IMR-90 (cell line): ENCODE measurements at regions not wholly inside any gene's neighbourhood (a gene's known extent, or its start where the extent isn't known, plus 50 kb on each side); places are given as distances from the start of the nearest gene placed in this dataset.

Source experiments
- ATAC-seq: fragments of 200-7000 bp; cut with Tn5 transposase; 2 replicates; pipeline ENCODE4 v1.9.1; 2020; ENCODE audit warnings: low read depth, mild to moderate bottlenecking, moderate library complexity
- BruUV-seq: library from RNA; stranded (reverse); fragments of 400-500 nt; replicated peaks from 2 replicates; lab custom pipeline; 2021; lab: Mats Ljungman, UMichigan
- CTCF ChIA-PET: fragments of 300-600 bp; formaldehyde crosslinking; extraction: SDS; loops from one replicate; lab custom pipeline; 2021; ENCODE audit warnings: antibody characterized with exemption; lab: Yijun Ruan, JAX
- POLR2A ChIA-PET: fragments of 300-600 bp; sonication (Branson Sonifier 250); formaldehyde crosslinking; loops from one replicate; lab custom pipeline; 2022; ENCODE audit warnings: antibody characterized with exemption; ENCODE audit not compliant: unreplicated experiment; lab: Charles Lee
- DNase-seq: peaks from one replicate; pipeline ENCODE4 v3.0.0; 2013
- H2AFZ ChIP-seq: replicated peaks from 2 replicates; pipeline ENCODE3; 2013; ENCODE audit warnings: low read length, mild to moderate bottlenecking; ENCODE audit not compliant: poor library complexity
- H2AK5ac ChIP-seq: 2 replicates; pipeline ENCODE4 v1.6.1; 2013; ENCODE audit warnings: low read depth, low read length, inconsistent platforms
- H2AK9ac ChIP-seq: replicated peaks from 2 replicates; pipeline ENCODE3; 2013; ENCODE audit warnings: mild to moderate bottlenecking, low read depth, low read length, moderate library complexity; ENCODE audit not compliant: poor library complexity
- H2BK120ac ChIP-seq: 2 replicates; pipeline ENCODE4 v1.6.1; 2013; ENCODE audit warnings: low read depth, low read length, inconsistent platforms
- H2BK15ac ChIP-seq: 3 replicates; pipeline ENCODE4 v1.6.1; 2013; ENCODE audit warnings: low read depth, low read length, inconsistent platforms
- H2BK20ac ChIP-seq: 2 replicates; pipeline ENCODE4 v1.6.1; 2013; ENCODE audit warnings: low read depth, mild to moderate bottlenecking, inconsistent platforms, low read length, moderate library complexity
- H2BK5ac ChIP-seq: 2 replicates; pipeline ENCODE4 v1.6.1; 2013; ENCODE audit warnings: mild to moderate bottlenecking, low read depth, low read length, inconsistent platforms; ENCODE audit not compliant: poor library complexity, severe bottlenecking
- H3K14ac ChIP-seq: replicated peaks from 2 replicates; pipeline ENCODE4 v1.6.1; 2013; ENCODE audit warnings: low read depth, low read length, inconsistent platforms
- H3K18ac ChIP-seq: 2 replicates; pipeline ENCODE4 v1.6.1; 2013; ENCODE audit warnings: low read depth, low read length, control low read depth
- H3K23ac ChIP-seq: 2 replicates; pipeline ENCODE4 v1.6.1; 2013; ENCODE audit warnings: low read depth, low read length, inconsistent platforms
- H3K27ac ChIP-seq: 2 replicates; pipeline ENCODE4 v1.5.1; 2013; ENCODE audit warnings: mild to moderate bottlenecking, control low read depth, low read length; ENCODE audit not compliant: insufficient read depth
- H3K27me3 ChIP-seq: 2 replicates; pipeline ENCODE4 v1.6.1; 2013; ENCODE audit warnings: low read length; ENCODE audit not compliant: control insufficient read depth, insufficient read depth
- H3K36me3 ChIP-seq: 2 replicates; pipeline ENCODE4 v1.6.1; 2013; ENCODE audit warnings: low read length, mixed read lengths; ENCODE audit not compliant: control insufficient read depth, insufficient read depth
- H3K4ac ChIP-seq: 2 replicates; pipeline ENCODE4 v1.6.1; 2013; ENCODE audit warnings: low read depth, low read length, inconsistent platforms
- H3K4me1 ChIP-seq: 2 replicates; pipeline ENCODE4 v1.6.1; 2013; ENCODE audit warnings: low read length, mixed read lengths; ENCODE audit not compliant: control insufficient read depth, insufficient read depth
- H3K4me2 ChIP-seq: 2 replicates; pipeline ENCODE4 v1.6.1; 2013; ENCODE audit warnings: low read depth, mild to moderate bottlenecking, control low read depth, low read length, moderate library complexity
- H3K4me3 ChIP-seq: 2 replicates; pipeline ENCODE4 v1.5.1; 2013; ENCODE audit warnings: low read depth, mild to moderate bottlenecking, control low read depth, low read length, moderate library complexity; ENCODE audit not compliant: insufficient read depth
- H3K56ac ChIP-seq: 2 replicates; pipeline ENCODE4 v1.6.1; 2013; ENCODE audit warnings: low read length, inconsistent platforms; ENCODE audit not compliant: insufficient read depth; ENCODE audit errors: extremely low read depth
- H3K79me1 ChIP-seq, 2 experiments: 2 replicates each; pipeline ENCODE4 v1.6.1; 2013; ENCODE audit warnings: low read length in 2 of 2, inconsistent platforms in 1 of 2, low read depth in 1 of 2
- H3K9ac ChIP-seq: 2 replicates; pipeline ENCODE4 v1.6.1; 2013; ENCODE audit warnings: low read depth, low read length, control low read depth
- H3K9me1 ChIP-seq: 2 replicates; pipeline ENCODE4 v1.6.1; 2013; ENCODE audit warnings: low read length, inconsistent platforms; ENCODE audit not compliant: insufficient read depth
- H3K9me3 ChIP-seq: 2 replicates; pipeline ENCODE4 v1.6.1; 2013; ENCODE audit warnings: low read length; ENCODE audit not compliant: control insufficient read depth, insufficient read depth
- H4K20me1 ChIP-seq: 2 replicates; pipeline ENCODE4 v1.6.1; 2013; ENCODE audit warnings: low read length, inconsistent platforms; ENCODE audit not compliant: insufficient read depth
- H4K5ac ChIP-seq: 2 replicates; pipeline ENCODE4 v1.6.1; 2013; ENCODE audit warnings: mild to moderate bottlenecking, low read depth, low read length, control low read depth
- H4K8ac ChIP-seq, 2 experiments: 2 replicates each; pipeline ENCODE4 v1.6.1; 2013; ENCODE audit warnings: low read depth in 2 of 2, low read length in 2 of 2, control low read depth in 1 of 2, inconsistent platforms in 1 of 2
- H4K91ac ChIP-seq: 2 replicates; pipeline ENCODE4 v1.6.1; 2013; ENCODE audit warnings: low read depth, low read length, inconsistent platforms; ENCODE audit not compliant: insufficient read depth
- BHLHE40 ChIP-seq: fragments of 150-350 bp; IDR thresholded peaks from 2 replicates; pipeline ENCODE4 v1.6.1; 2016; ENCODE audit warnings: mild to moderate bottlenecking, low read depth, low read length
- CEBPB ChIP-seq: IDR thresholded peaks from 2 replicates; pipeline ENCODE4 v1.6.1; 2012; ENCODE audit warnings: low read depth, low read length, improper control_type of control experiment
- CHD1 ChIP-seq: IDR thresholded peaks from 2 replicates; pipeline ENCODE4 v1.6.1; 2012; ENCODE audit warnings: low read depth, low read length, improper control_type of control experiment
- FOS ChIP-seq: fragments of 150-350 bp; IDR thresholded peaks from 2 replicates; pipeline ENCODE4 v1.6.1; 2016; ENCODE audit warnings: low read depth, low read length
- MAFK ChIP-seq: IDR thresholded peaks from 2 replicates; pipeline ENCODE4 v1.6.1; 2012; ENCODE audit warnings: low read depth, low read length, improper control_type of control experiment
- MAZ ChIP-seq: IDR thresholded peaks from 2 replicates; pipeline ENCODE4 v1.6.1; 2012; ENCODE audit warnings: low read depth, mild to moderate bottlenecking, low read length, improper control_type of control experiment, moderate library complexity, borderline replicate concordance
- MXI1 ChIP-seq: IDR thresholded peaks from 2 replicates; pipeline ENCODE4 v1.6.1; 2012; ENCODE audit warnings: low read depth, mild to moderate bottlenecking, low read length, moderate library complexity, borderline replicate concordance
- NFE2L2 ChIP-seq: fragments of 150-350 bp; IDR thresholded peaks from 2 replicates; pipeline ENCODE4 v1.6.1; 2016; ENCODE audit warnings: low read depth, mild to moderate bottlenecking, low read length
- RAD21 ChIP-seq: IDR thresholded peaks from 2 replicates; pipeline ENCODE4 v1.6.1; 2012; ENCODE audit warnings: low read length, improper control_type of control experiment
- RCOR1 ChIP-seq: IDR thresholded peaks from 2 replicates; pipeline ENCODE4 v1.6.1; 2012; ENCODE audit warnings: mild to moderate bottlenecking, low read length, improper control_type of control experiment; ENCODE audit not compliant: insufficient replicate concordance
- SMC3 ChIP-seq: fragments of 150-350 bp; IDR thresholded peaks from 2 replicates; pipeline ENCODE4 v1.6.1; 2016; ENCODE audit warnings: low read depth, mild to moderate bottlenecking, antibody characterized with exemption, low read length, moderate library complexity
- WGBS, 2 experiments: methylation state at CpG; one replicate each; pipeline versions ENCODE4 v1.1.5 to v1.1.7; 2013; ENCODE audit warnings: missing lambda C conversion rate in 2 of 2; ENCODE audit not compliant: insufficient read length in 1 of 2; ENCODE audit errors: extremely low coverage in 2 of 2; 5-methylcytosine and 5-hydroxymethylcytosine counted together
- dilution Hi-C: fragments of 300-500 bp; cut with HindIII; formaldehyde crosslinking; loops from one replicate; pipeline ENCODE4 v1.14.3; 2018; ENCODE audit warnings: low sequenced_read_pairs; ENCODE audit not compliant: unreplicated experiment
- in situ Hi-C: fragments of 300-500 bp; cut with MboI; formaldehyde crosslinking; loops from 3 replicates; pipeline ENCODE4 v1.14.3; 2019; ENCODE audit warnings: low sequenced_read_pairs, inconsistent platforms, mixed read lengths
- intact Hi-C: fragments of 100-400 bp; cut with micrococcal nuclease; formaldehyde crosslinking; loops from 2 replicates; pipeline ENCODE4 v1.10.0; 2022
- TF ChIP-seq, protein P1 (sequence below): fragments of 150-350 bp; IDR thresholded peaks from 2 replicates; pipeline ENCODE4 v1.6.1; 2017; ENCODE audit warnings: mild to moderate bottlenecking, antibody characterized with exemption, low read length, low read depth
- TF ChIP-seq, protein P2 (sequence below): fragments of 150-350 bp; IDR thresholded peaks from 2 replicates; pipeline ENCODE4 v1.6.1; 2016; ENCODE audit warnings: low read depth, mild to moderate bottlenecking, low read length, moderate library complexity, borderline replicate concordance
- TF ChIP-seq, protein P3 (sequence below): conservative IDR thresholded peaks from 2 replicates; pipeline ENCODE4 v1.5.1; 2012; ENCODE audit warnings: mild to moderate bottlenecking, low read depth, low read length, improper control_type of control experiment

DNA sequence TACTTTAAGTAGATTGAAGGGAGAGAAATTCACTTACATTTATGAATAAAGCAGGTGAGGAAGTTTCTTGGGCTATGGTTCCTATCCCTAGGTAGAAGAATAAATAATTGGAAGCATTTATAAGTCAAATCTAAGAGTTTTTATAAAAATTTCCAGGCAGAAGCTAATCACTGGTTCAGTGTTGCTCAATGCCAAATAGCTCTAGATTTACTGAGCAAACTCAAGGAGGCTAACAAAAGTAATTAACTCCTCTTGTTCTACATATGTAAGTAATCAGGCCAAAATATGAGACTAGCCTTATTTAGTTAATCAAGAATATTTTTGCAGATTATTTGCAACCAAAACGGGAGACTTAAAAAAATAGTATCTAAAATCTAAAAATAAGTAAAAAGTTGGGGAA, 472.3 kb downstream of the PLK2 start:
- intact Hi-C loops: no loop called here

More for the DNA sequence above, 472.3 kb downstream of the PLK2 start:
- no peaks in the 10 kb centered on the region for H4K20me1 ChIP-seq
- no peak overlapping the region for H4K5ac ChIP-seq
- no peak overlapping the region for H3K56ac ChIP-seq
- no peak overlapping the region for H2AK9ac ChIP-seq
- no peak overlapping the region for H3K27ac ChIP-seq
- H4K91ac ChIP-seq: no peak overlapping the region
- H3K18ac ChIP-seq: no peak overlapping the region
- no peak overlapping the region for H3K4ac ChIP-seq
- H3K4me3 ChIP-seq: no peak overlapping the region
- WGBS, 2 experiments: no CpG with 5 or more reads among the region's 1 CpG
- H3K23ac ChIP-seq: no peak overlapping the region
- H3K27me3 ChIP-seq: no peaks in the 10 kb centered on the region
- H3K9me3 ChIP-seq: no peaks in the 10 kb centered on the region
- dilution Hi-C loops (no loop called here), in situ Hi-C loops (no loop called here)
- H2AK5ac ChIP-seq: no peak overlapping the region
- no peak overlapping the region for H3K9ac ChIP-seq
- H2BK15ac ChIP-seq: no peak overlapping the region
- H3K36me3 ChIP-seq: no peaks in the 10 kb centered on the region
- H2AFZ ChIP-seq: no peak overlapping the region
- H3K9me1 ChIP-seq: no peaks in the 10 kb centered on the region
- no peak overlapping the region for H3K4me2 ChIP-seq
- no peak for ATAC-seq
- no peak overlapping the region for H4K8ac ChIP-seq
- no peak for DNase-seq
- POLR2A ChIA-PET: no interaction called here
- no TSS peak for BruUV-seq
- no peak overlapping the region for H2BK5ac ChIP-seq
- TF ChIP-seq MAZ: no peak
- TF ChIP-seq MAFK: no peak
- TF ChIP-seq, protein P1, sequence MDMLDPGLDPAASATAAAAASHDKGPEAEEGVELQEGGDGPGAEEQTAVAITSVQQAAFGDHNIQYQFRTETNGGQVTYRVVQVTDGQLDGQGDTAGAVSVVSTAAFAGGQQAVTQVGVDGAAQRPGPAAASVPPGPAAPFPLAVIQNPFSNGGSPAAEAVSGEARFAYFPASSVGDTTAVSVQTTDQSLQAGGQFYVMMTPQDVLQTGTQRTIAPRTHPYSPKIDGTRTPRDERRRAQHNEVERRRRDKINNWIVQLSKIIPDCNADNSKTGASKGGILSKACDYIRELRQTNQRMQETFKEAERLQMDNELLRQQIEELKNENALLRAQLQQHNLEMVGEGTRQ: no peak
- no peak for TF ChIP-seq CEBPB
- TF ChIP-seq BHLHE40: no peak
- TF ChIP-seq, protein P2, sequence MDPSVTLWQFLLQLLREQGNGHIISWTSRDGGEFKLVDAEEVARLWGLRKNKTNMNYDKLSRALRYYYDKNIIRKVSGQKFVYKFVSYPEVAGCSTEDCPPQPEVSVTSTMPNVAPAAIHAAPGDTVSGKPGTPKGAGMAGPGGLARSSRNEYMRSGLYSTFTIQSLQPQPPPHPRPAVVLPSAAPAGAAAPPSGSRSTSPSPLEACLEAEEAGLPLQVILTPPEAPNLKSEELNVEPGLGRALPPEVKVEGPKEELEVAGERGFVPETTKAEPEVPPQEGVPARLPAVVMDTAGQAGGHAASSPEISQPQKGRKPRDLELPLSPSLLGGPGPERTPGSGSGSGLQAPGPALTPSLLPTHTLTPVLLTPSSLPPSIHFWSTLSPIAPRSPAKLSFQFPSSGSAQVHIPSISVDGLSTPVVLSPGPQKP: no peak
- no peak for TF ChIP-seq NFE2L2
- no peak for TF ChIP-seq RCOR1
- TF ChIP-seq, protein P3, sequence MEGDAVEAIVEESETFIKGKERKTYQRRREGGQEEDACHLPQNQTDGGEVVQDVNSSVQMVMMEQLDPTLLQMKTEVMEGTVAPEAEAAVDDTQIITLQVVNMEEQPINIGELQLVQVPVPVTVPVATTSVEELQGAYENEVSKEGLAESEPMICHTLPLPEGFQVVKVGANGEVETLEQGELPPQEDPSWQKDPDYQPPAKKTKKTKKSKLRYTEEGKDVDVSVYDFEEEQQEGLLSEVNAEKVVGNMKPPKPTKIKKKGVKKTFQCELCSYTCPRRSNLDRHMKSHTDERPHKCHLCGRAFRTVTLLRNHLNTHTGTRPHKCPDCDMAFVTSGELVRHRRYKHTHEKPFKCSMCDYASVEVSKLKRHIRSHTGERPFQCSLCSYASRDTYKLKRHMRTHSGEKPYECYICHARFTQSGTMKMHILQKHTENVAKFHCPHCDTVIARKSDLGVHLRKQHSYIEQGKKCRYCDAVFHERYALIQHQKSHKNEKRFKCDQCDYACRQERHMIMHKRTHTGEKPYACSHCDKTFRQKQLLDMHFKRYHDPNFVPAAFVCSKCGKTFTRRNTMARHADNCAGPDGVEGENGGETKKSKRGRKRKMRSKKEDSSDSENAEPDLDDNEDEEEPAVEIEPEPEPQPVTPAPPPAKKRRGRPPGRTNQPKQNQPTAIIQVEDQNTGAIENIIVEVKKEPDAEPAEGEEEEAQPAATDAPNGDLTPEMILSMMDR: no peak
- TF ChIP-seq CHD1: no peak
- TF ChIP-seq FOS: no peak
- no peak for TF ChIP-seq MXI1
- TF ChIP-seq SMC3: no peak
- TF ChIP-seq RAD21: no peak
- H2BK120ac ChIP-seq: no peak overlapping the region
- no peaks in the 10 kb centered on the region for H3K79me1 ChIP-seq
- H3K4me1 ChIP-seq: no peaks in the 10 kb centered on the region
- H2BK20ac ChIP-seq: no peak overlapping the region
- H3K14ac ChIP-seq: no peak overlapping the region
- CTCF ChIA-PET: interaction anchor here (0.6 kb wide), 1 partner anchor 51 kb away, joined by 3 read pairs; no protein-coding TSS in a partner anchor
